ENCODE measurements at regions not wholly inside any gene's neighbourhood (a gene's known extent, or its start where the extent isn't known, plus 50 kb on each side); places are given as distances from the start of the nearest gene placed in this dataset.
A peak's percentile ranks its signal among the peaks of the same experiment; 100 is the strongest.
"Not testable (repeated sequence)": the region's sequence is repeated elsewhere in the genome, so short reads cannot be mapped to it uniquely, and the experiment has no call there.

GRCh38 chr4:189586908-189587632, 353.6 kb upstream of the FRG1 start:
- H3K27ac Mint-ChIP-seq, H3K4me1 Mint-ChIP-seq, DNase-seq, H3K4me3 Mint-ChIP-seq, H3K27me3 Mint-ChIP-seq, ATAC-seq, H3K9me3 Mint-ChIP-seq: not testable (repeated sequence)

- H3K9me3 Mint-ChIP-seq, H3K27ac Mint-ChIP-seq, H3K4me3 Mint-ChIP-seq, ATAC-seq, H3K27me3 Mint-ChIP-seq, H3K4me1 Mint-ChIP-seq, DNase-seq: not testable (repeated sequence)
Measured at GRCh38 chr4:189589201-189589600, 351.5 kb upstream of the FRG1 start.

- Mint-ChIP-seq H3K4me1 (no peaks in the 10 kb centered on the region), H3K27me3 (no peaks in the 10 kb centered on the region), H3K9me3 (peaks cover 0 to under 1% of the 10 kb centered on the region in 2 donors), H3K27ac (no peak overlapping the region), H3K4me3 (no peak overlapping the region)
- DNase-seq (no peak), ATAC-seq (no peak)
Measured at GRCh38 chr4:189592890-189593289, 347.8 kb upstream of the FRG1 start.

- no peak overlapping the region for H3K27ac Mint-ChIP-seq
- ATAC-seq (no peak), DNase-seq (no peak)
- H3K4me3 Mint-ChIP-seq: no peak overlapping the region
- H3K4me1 Mint-ChIP-seq: no peaks in the 10 kb centered on the region
- H3K27me3 Mint-ChIP-seq: peaks cover 7% of the 10 kb centered on the region
- H3K9me3 Mint-ChIP-seq: peaks cover 7 to 9% of the 10 kb centered on the region in 2 donors
Measured at GRCh38 chr4:189597341-189597740, 343.3 kb upstream of the FRG1 start.

GRCh38 chr4:189600264-189600663, 340.4 kb upstream of the FRG1 start:
- Mint-ChIP-seq H3K4me3 (no peak overlapping the region), H3K4me1 (no peaks in the 10 kb centered on the region), H3K27ac (no peak overlapping the region), H3K9me3 (peaks cover 7 to 9% of the 10 kb centered on the region in 2 donors), H3K27me3 (peaks cover 7% of the 10 kb centered on the region)
- peak; percentile 28 for ATAC-seq
- DNase-seq: no peak

GRCh38 chr4:189600718-189601435, 339.8 kb upstream of the FRG1 start:
- Mint-ChIP-seq H3K27ac (no peak overlapping the region), H3K9me3 (peaks cover 7 to 9% of the 10 kb centered on the region in 2 donors), H3K4me1 (no peaks in the 10 kb centered on the region), H3K27me3 (peaks cover 7% of the 10 kb centered on the region), H3K4me3 (no peak overlapping the region)
- DNase-seq (no peak), ATAC-seq (no peak)

- not testable (repeated sequence) for DNase-seq, H3K27ac Mint-ChIP-seq, H3K9me3 Mint-ChIP-seq, ATAC-seq, H3K27me3 Mint-ChIP-seq, H3K4me3 Mint-ChIP-seq, H3K4me1 Mint-ChIP-seq
Measured at GRCh38 chr4:189602827-189603226, 337.8 kb upstream of the FRG1 start.

- DNase-seq, H3K4me3 Mint-ChIP-seq, ATAC-seq, H3K9me3 Mint-ChIP-seq, H3K27ac Mint-ChIP-seq, H3K4me1 Mint-ChIP-seq, H3K27me3 Mint-ChIP-seq: not testable (repeated sequence)
Measured at GRCh38 chr4:189610571-189610970, 330.1 kb upstream of the FRG1 start.

- H3K27me3 Mint-ChIP-seq: no peaks in the 10 kb centered on the region
- peaks cover 5 to 7% of the 10 kb centered on the region in 2 donors for H3K9me3 Mint-ChIP-seq
- DNase-seq (no peak), ATAC-seq (no peak)
- no peaks in the 10 kb centered on the region for H3K4me1 Mint-ChIP-seq
- no peak overlapping the region for H3K4me3 Mint-ChIP-seq
- H3K27ac Mint-ChIP-seq: no peak overlapping the region
Measured at GRCh38 chr4:189613207-189613606, 327.5 kb upstream of the FRG1 start.

- ATAC-seq: peak; percentile 33
- Mint-ChIP-seq H3K27ac (no peak overlapping the region), H3K9me3 (peaks cover 5 to 7% of the 10 kb centered on the region in 2 donors), H3K4me1 (no peaks in the 10 kb centered on the region), H3K27me3 (no peaks in the 10 kb centered on the region), H3K4me3 (no peak overlapping the region)
- DNase-seq: no peak
Measured at GRCh38 chr4:189615217-189615663, 325.4 kb upstream of the FRG1 start.

- H3K4me1 Mint-ChIP-seq, DNase-seq, H3K9me3 Mint-ChIP-seq, ATAC-seq, H3K27ac Mint-ChIP-seq, H3K27me3 Mint-ChIP-seq, H3K4me3 Mint-ChIP-seq: not testable (repeated sequence)
Measured at GRCh38 chr4:189617741-189618140, 322.9 kb upstream of the FRG1 start.

- not testable (repeated sequence) for H3K4me1 Mint-ChIP-seq, H3K4me3 Mint-ChIP-seq, H3K27me3 Mint-ChIP-seq, H3K9me3 Mint-ChIP-seq, DNase-seq, ATAC-seq, H3K27ac Mint-ChIP-seq
Measured at GRCh38 chr4:189619441-189620250, 321.0 kb upstream of the FRG1 start.

GRCh38 chr4:189622574-189622973, 318.1 kb upstream of the FRG1 start:
- ATAC-seq: peak; percentile 52
- not testable (repeated sequence) for H3K27ac Mint-ChIP-seq, H3K9me3 Mint-ChIP-seq, DNase-seq, H3K27me3 Mint-ChIP-seq, H3K4me1 Mint-ChIP-seq, H3K4me3 Mint-ChIP-seq

- not testable (repeated sequence) for H3K27me3 Mint-ChIP-seq, H3K4me3 Mint-ChIP-seq, DNase-seq, H3K27ac Mint-ChIP-seq, ATAC-seq, H3K9me3 Mint-ChIP-seq, H3K4me1 Mint-ChIP-seq
Measured at GRCh38 chr4:189627041-189627440, 313.6 kb upstream of the FRG1 start.

GRCh38 chr4:189629733-189630132, 310.9 kb upstream of the FRG1 start:
- ATAC-seq, H3K27ac Mint-ChIP-seq: not testable (repeated sequence)

More at GRCh38 chr4:189629733-189630132, 310.9 kb upstream of the FRG1 start:
- DNase-seq, H3K27me3 Mint-ChIP-seq, H3K4me1 Mint-ChIP-seq, H3K4me3 Mint-ChIP-seq: not testable (repeated sequence)
- H3K9me3 Mint-ChIP-seq: peaks cover 4 to 12% of the 10 kb centered on the region in 2 donors
